Limb (tissue), 2 donors: ENCODE measurements at regions not wholly inside any gene's neighbourhood (a gene's known extent, or its start where the extent isn't known, plus 50 kb on each side); places are given as distances from the start of the nearest gene placed in this dataset.

Experiments used
- DNase-seq, 2 donors: peaks; one replicate each; pipeline ENCODE4 v3.0.0-alpha.2; 2016; ENCODE audit errors: extremely low spot score in 2 of 2

GRCh38 chr7:155959894-155960293, 147.6 kb upstream of the SHH start:
- peak in 1 of 2 donors; percentile 11 for DNase-seq

DNA sequence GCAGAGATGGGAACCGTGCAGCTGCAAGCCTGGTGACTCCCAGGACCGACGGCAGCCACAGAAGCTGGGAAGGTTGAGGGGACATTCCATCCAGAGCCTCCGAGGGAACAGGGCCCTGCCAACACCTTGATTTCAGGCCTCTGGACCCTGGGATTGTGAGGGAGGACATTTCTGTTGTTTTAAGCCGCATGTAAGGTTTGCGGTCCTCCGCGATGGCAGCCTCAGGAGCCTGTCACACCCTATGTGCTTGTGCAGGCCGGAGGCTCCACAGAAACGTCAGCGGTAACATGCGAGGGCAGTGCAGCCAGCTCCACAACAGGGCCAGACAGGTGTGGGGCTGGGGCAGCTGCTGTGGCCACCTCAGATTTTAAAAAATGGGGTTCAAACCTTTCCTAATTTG, 144.7 kb upstream of the SHH start:
- no peak for DNase-seq

GRCh38 chr7:155955367-155955635, 143.0 kb upstream of the SHH start:
- no peak for DNase-seq

GRCh38 chr7:155954550-155955366, 142.5 kb upstream of the SHH start:
- DNase-seq: no peak

DNA sequence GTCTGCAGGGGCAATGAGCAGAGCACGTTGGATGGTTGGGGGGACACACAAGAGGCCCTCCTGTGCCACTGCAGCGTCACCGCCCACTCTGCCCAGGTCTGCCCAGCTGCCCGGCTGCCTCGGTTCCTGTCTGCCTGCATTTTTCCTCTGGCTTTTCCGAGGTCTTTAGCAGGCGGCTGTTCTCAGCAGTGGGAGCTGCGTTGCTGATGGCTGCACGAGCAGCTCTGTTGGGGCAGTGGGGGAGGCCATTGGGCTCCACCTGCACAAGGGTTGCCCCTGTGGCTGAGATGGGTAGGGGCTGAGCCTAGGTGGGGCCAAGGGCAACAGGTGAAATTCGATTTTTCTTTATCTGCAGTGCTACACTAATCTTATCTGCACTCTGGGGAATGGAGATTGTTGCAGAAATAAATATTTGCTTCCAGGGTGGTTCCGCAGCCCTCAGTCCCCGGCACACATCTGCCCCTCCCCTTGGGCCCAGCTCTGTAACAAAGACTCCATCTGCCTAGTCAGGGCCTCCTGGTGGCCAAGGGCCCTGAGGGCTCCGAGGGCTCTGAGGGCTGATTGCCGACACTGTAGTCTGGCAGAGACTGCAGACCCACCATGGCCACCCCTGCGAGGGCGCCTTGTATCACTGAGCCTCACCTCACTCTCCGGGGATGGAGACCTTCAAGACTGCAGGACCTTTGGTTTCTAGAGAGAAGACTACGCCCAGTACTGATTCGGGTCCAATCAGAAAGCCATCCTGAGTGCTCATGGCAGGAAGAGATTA, 141.7 kb upstream of the SHH start:
- peak in 1 of 2 donors; percentile 16 for DNase-seq

DNA sequence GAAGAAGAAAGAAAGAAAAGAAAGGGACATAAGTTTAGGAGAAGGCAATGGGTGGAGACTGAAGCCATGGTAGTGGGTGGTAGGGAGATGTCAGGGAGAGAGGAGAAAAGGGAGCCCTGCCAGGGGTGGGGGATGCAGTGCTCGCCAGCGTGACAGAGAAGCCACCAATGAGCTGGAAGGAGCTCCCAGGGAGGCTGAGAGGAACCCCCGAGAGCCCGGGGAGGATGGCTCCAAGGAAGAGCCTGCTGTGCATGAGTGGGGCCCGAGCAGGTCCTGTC, 141.2 kb upstream of the SHH start:
- no peak for DNase-seq

DNA sequence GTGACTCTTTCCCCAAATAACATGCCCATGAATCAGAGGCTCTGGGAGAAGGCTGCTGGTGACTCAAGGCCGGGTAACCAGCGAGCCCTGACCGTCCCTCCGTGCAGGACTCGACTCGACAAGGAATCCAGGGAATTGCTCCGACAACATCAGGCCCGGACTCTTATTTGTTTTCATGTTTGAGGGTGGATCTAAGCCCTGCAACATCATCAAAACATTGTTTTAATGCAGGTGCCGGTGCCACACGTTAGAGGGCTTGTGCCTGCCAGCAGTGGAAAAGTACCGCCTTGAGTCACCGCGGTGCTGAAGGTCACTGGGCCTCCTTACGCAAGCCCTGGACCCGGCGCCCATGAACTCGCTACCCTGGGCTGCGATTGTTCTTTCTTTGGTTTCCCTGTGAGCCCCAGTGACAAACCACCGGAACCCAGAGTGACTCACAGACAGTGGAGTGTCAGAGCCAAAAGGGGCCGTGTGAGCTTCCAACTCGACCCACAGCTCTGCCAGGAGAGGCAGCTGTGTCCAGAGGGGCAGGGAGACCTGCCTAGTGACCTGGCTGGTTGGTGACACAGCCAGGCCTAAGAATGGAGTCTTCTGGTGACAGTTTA, 139.4 kb upstream of the SHH start:
- peak in 1 of 2 donors; percentile 14 for DNase-seq

- DNase-seq: peak in 1 of 2 donors; percentile 14
Observed at GRCh38 chr7:155950898-155951553, 138.8 kb upstream of the SHH start.

- peak in 1 of 2 donors; percentile 4 for DNase-seq
Observed at GRCh38 chr7:155948845-155949244, 136.6 kb upstream of the SHH start.

GRCh38 chr7:155948423-155948822, 136.2 kb upstream of the SHH start:
- peak in 1 of 2 donors; percentile 6 for DNase-seq

DNA sequence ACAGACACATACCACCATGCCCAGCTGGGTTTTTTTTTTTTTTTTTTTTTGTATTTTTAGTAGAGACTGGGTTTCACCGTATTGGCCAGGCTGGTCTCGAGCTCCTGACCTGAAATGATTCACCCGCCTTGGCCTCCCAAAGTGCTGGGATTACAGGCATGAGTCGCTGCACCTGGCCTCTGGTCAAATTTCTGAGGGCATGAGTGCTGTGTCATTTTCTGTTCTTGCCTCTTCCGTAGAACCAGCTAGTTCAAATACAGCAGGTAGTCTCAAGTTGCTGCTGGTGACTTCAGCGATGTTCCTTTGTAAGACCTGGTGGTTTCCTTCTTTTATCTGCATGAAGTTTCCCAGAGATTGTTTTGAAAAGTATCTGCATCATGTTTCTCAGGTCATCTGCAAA, 134.8 kb upstream of the SHH start:
- peak in 1 of 2 donors; percentile 7 for DNase-seq

- peak in 1 of 2 donors; percentile 14 for DNase-seq
Observed at GRCh38 chr7:155945670-155946325, 133.5 kb upstream of the SHH start.

- DNase-seq: no peak
Observed at GRCh38 chr7:155944901-155945300, 132.6 kb upstream of the SHH start.

DNA sequence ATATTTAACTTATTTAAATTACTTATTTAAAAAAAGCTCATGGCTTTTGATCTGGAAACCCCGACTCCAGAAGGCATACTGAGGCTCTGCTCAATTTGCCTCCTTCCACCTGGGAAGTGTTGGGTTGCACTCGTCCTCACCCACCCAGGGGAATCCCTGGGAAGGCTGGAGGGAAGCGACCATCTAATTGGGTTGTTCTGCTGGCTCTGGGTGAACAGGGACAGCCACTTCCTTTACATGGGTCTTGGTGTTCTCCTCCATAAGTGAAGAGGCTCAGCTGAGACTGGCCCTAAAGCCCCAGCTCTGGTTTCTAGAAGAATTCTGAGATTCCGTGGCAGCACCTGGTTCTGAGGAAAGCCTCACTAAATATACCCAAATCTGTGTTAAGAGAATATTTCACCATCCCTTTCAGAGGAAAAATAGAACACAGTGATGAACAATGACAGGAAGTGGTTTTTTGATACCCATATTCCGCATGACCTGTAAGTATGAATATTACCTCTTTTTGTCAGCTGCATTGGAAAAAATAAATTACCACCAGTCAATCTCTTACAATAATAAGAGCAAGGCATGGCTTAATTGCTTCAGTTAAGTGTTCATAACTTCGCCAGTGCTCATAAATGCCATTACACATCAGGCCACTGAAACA, 131.1 kb upstream of the SHH start:
- DNase-seq: peak in 1 of 2 donors; percentile 5

DNA sequence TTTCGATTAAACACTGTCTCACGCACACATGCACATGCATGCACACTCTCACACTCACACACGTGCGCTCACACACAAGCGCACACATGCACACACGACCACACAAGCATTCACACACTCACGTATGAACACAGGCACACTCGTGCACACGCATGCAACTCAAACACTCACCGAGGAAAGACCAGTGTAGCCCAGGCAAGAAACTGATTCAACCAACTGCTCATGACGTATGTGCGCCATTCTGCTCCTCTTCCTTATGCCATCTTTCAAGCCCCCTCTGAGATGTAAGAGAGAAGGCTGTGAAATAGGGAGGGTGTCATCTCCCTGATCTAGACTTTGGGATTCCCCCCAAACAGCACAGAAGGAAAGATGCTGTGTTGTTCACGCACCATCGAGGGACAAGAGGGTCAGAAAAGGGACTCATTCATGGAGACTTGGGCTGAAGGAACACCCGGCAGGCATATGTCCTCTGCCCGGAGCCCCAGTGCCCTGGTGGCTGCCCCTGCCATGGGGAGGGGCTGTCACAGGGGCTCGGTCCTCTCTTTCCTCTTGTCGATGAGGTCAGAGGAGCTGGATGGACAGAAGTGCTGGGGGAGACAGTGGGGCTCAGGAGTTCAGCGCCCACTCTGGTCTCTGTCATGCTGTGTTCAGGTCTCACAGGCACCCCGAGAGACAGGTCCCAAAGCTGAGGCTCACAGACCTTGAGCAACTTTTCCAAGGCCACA, 130.1 kb upstream of the SHH start:
- DNase-seq: peak in 1 of 2 donors; percentile 2

DNA sequence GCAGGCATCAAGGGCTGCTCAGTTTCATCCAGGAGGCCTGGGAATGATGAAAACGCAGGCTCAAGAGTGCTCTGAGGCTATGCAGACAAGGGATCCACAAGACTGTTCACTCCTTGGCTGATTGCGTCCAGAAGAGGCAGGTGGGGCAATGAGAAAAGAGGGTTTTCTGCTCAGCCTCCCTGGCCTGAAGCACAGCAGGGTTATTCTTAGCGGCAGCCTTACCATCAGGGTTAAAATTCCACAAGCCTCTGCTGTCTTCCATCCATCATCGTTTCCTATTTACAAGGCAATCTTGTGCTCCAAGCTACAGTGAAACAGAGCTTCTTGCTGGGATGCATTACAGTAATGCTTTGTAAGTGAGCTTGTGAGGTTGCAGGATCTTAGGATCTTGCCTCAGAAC, 129.4 kb upstream of the SHH start:
- peak in 1 of 2 donors; percentile 11 for DNase-seq

DNA sequence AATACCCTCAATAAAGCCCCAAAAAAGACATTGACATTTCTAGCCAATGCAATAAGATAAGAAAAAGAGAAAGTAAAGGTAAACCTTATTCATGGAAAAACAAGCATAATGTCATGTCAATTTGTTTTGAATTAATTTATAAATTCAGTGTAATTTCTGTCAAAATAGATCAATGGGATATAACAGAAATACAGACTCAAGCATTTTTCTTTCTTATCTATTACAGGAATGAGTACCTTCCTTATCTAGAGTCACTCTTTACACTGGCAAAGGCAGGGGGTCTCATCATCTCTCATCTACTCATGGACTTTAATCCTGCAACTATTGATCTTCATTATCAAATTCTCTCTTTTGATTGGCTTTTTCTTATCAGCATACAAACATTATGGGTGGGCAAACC, 127.1 kb upstream of the SHH start:
- DNase-seq: no peak

DNA sequence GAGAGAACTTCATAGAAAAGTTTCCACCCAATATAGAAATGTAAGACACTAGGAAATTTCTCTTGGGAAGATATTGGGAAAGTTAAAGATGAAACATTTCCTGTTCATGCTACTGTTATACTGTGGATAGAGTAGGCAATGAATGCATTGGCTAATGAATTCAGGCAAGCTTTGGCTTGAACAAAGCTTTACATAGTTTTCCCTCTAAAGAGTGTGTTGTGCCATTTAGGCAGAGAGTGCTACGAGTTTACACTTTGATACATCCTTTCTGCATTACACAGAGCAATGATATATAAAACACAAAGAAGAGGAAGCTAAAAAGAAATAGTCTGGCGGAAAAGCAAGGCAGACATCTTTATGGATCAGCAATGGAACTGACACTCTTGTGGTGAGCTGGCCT, 125.9 kb upstream of the SHH start:
- DNase-seq: no peak

DNA sequence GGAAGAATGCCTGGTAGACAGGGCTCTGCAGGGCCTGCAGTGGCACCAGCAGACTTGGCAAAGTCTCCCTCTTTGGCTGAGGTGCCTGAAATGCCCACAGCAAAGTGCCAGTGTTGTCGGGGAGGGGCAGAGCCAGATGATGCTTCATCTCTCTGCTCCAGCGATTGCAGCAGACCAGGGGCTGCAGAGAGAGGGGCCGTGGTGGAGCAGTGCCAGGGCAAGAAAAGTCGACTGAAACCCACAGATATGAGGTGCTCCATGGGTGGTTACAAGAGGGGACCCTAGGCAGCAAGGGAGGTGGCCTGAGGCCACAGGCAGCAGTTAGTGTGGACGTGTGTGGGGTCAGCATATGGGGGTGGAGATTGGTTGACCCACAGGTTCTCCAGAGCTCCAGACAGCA, 123.5 kb upstream of the SHH start:
- DNase-seq: peak in 1 of 2 donors; percentile 12

GRCh38 chr7:155935005-155935557, 122.8 kb upstream of the SHH start:
- no peak for DNase-seq
